ENCODE measurements at regions not wholly inside any gene's neighbourhood (a gene's known extent, or its start where the extent isn't known, plus 50 kb on each side); places are given as distances from the start of the nearest gene placed in this dataset.

- DNase-seq (ENCODE audit: low read depth) = no peak
Measured at GRCh38 chr5:174159327-174160114, 114.0 kb downstream of the NSG2 start.

GRCh38 chr5:174165406-174165805, 119.9 kb downstream of the NSG2 start:
- DNase-seq (ENCODE audit: low read depth) = no peak

- no peak for DNase-seq (ENCODE audit: low read depth)
Measured at GRCh38 chr5:174166231-174167079, 120.9 kb downstream of the NSG2 start.

GRCh38 chr5:174167080-174167910, 121.8 kb downstream of the NSG2 start:
- DNase-seq (ENCODE audit: low read depth) = no peak

DNA sequence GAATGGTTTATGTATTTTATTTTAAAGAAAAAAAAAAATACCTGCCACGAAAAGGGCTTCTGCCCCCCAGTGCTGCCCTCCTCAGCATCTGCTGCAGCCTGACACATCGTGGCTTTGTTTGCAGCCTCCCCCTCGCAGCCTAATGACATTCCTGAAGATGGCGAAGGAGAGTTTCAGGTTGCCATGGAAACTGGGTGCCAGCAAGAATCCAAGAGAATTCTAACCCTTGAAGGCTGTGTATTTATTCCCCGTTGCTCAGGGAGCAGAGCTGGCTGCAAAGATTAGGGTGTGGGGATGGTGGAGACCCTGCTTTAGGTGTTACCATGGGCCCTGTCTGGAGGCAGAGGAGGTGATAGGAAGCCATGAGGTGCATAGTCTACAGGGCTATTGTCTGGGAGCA, 126.6 kb downstream of the NSG2 start:
- DNase-seq (ENCODE audit: low read depth) = no peak

DNA sequence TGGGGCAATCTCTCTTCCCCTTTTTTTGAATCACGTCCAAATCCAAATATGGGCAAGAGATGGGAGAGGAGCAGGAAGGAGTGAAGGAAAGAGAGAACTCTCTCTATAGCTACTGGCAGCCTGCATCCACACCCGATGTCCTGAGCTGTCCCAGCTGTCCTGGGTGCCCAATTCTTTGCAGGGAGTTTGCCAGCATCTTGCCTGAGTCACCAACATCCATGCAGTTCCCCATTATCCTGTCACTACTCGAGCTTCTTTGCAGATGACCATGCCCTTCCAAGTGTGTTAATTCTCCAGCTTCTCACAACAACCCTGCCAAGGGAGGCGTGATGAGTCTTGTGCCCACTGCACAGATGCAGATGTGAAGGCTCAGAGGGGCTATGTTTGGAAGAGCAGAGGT, 127.1 kb downstream of the NSG2 start:
- DNase-seq (ENCODE audit: low read depth) = no peak

DNA sequence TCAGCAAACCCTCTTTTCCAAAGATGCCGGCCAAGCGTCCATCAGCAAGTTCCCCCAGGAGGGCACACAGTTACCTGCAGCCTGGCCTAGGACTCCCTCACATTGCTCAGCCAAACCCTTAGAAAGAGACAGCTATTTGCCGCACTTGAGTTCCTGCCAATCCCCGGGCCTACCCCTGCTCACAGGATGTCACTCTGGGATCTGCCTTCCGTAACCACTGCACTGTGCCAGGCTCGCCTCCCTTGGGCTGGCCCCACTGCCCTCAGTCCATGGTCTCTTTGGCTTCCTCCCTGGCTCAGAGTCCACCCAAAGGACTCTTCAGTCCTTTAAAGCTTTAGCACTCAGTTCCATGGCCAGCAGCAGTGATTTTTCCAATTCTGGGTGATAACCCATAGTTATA, 128.3 kb downstream of the NSG2 start:
- no peak for DNase-seq (ENCODE audit: low read depth)

GRCh38 chr5:174175716-174176268, 130.3 kb downstream of the NSG2 start:
- DNase-seq (ENCODE audit: low read depth) = no peak

DNA sequence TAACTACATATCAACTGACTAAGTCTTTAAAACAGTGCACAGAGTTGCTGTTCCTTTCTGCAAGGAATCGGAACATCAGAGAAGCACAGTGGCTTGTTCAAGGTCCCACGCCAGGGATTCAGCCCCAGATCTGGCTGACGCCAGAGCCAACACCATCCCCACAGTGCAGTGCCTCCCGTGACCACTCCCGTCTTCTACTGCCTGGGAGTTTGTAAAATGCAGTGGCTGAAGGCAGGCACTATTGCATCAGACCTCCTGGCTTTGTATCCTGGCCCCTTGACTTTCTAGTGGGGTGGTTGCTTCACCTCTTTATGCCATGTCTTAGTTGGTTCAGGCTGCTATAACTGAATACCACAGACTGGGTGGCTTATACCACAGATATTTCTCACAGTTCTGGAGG, 131.0 kb downstream of the NSG2 start:
- DNase-seq (ENCODE audit: low read depth) = no peak

GRCh38 chr5:174177531-174177930, 132.0 kb downstream of the NSG2 start:
- DNase-seq (ENCODE audit: low read depth) = no peak

DNA sequence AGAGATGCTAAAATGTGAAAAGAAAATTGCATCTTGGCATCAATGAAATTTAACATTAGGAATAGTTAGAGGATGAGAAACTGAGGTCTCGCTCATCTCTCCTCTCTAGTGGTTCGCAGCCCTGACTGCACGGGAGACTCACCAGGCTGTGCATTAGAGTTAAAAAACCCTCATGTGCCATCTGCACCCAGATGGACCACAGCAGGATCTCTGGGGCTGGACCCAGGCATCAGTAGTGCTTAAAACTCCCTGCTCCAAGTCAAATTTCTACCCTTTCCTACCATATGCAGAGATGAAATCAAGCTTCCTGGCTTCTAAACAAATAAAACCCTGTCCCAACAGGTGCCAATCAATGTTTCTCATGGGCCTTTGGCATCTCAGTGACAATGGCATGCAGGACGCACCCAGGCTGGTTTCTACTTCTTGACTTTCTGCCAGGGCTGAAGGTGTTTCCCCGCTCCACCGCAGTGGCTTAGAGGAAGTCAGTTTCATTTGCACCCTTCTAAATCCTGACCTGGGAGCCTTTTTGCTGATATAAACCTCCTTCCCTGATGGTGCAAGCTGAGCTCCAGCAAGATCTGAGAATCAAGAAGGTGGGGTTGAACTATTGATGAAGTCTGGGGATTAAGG, 132.6 kb downstream of the NSG2 start:
- no peak for DNase-seq (ENCODE audit: low read depth)

GRCh38 chr5:174180639-174181038, 135.1 kb downstream of the NSG2 start:
- DNase-seq (ENCODE audit: low read depth) = no peak

DNA sequence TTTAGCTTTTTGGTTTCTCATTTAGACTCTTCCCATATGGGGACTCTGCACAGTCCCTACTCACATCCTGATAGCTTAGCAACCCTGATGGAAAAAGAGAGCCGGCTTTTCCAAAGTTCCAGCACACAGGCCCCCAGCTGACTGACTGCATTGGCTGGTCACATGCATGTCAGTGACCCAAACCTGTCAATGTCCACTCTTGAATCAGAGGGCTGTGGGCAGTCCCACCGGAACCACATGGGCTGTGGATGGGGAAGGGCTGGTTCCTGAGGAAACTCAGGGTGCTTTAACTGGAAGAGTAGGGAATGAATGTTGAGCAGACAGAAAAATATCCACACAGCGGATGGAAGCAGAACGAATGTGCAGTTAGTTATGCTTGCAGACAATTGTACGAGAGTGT, 136.6 kb downstream of the NSG2 start:
- DNase-seq (ENCODE audit: low read depth) = no peak

GRCh38 chr5:174183701-174184100, 138.2 kb downstream of the NSG2 start:
- DNase-seq (ENCODE audit: low read depth) = no peak

GRCh38 chr5:174185506-174185905, 140.0 kb downstream of the NSG2 start:
- no peak for DNase-seq (ENCODE audit: low read depth)

DNA sequence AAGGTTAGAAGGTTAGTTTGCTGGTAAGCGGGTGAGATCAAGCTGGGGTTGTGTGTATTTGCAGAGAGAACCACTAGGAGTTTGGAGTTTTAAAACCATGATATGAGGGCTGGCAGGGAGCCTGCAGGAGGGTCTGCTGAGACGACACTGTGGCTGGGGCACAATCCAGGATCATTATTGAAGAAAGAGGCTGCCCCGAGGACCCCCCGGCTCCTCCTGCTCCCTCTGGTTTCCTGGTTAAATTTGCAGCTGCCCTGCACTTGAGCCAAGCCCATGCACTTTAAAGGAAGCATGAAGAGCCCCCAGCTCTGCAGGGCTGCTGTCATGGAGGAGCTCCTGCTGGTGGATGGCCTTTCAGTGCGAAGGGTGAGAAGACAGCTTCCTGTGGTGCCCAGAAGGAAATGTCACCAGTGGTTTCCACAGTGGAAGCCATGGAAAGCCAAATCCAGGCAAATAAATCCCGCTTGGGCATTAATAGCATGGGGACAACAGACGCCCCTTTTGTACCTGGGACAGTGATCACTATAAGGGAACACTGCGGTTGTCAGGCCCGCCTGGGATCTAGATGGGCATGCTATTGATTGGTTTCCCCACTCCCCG, 140.7 kb downstream of the NSG2 start:
- no peak for DNase-seq (ENCODE audit: low read depth)

GRCh38 chr5:174187001-174187400, 141.5 kb downstream of the NSG2 start:
- DNase-seq (ENCODE audit: low read depth) = no peak

DNA sequence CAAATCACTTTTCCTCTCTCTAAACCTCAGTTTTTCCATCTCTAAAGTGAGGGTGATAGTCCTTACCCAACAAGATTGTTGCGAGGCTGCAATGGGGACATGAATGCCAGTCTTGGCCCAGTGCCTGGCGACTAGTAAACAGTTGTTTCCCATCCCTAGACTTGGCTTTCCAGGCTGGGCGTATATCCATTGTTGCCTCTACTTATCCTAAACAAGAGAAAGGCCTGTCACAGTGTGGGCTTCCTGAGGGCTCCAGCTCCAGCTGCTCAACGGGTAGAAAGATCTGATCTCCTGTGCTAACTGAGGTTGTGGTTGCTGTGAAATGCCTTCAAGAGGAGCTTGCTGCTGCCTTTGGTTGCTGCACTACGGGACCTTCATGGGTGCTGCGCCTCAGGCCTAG, 142.0 kb downstream of the NSG2 start:
- no peak for DNase-seq (ENCODE audit: low read depth)

DNA sequence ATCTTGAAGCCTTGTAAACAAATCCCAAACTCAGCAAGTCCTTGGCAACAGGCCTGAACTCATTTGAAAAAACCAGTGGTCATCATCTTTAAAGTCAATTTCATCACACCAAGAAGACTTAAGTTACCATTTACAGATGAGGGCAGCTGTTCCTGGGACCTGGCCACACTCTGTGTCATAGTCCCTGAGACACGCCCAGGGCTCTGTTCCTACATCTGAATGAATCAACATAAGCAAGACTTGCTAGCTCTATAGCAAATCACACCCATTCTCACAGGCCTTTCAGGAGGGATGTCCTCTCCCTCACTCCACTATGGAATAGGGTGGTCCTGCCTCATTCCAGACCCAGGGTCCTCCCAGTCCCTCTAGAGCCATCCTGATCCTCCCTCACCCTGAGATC, 142.8 kb downstream of the NSG2 start:
- DNase-seq (ENCODE audit: low read depth) = no peak

GRCh38 chr5:174189654-174190541, 144.4 kb downstream of the NSG2 start:
- DNase-seq (ENCODE audit: low read depth) = no peak
